Stomach (tissue), 8 donors: ENCODE measurements at regions not wholly inside any gene's neighbourhood (a gene's known extent, or its start where the extent isn't known, plus 50 kb on each side); places are given as distances from the start of the nearest gene placed in this dataset.

Experiments
- DNase-seq, 2 donors: peaks; one replicate each; pipeline versions ENCODE4 v3.0.0 to v3.0.0-alpha.2; 2013 to 2019
- H3K27ac ChIP-seq, 5 donors: fragments of 200-600 bp in 4 of 5; sonication (generic) in 4 of 5; one replicate each; pipeline ENCODE4 v1.5.1; 2013 to 2019; ENCODE audit warnings: mild to moderate bottlenecking in 1 of 5, moderate library complexity in 1 of 5
- H3K27me3 ChIP-seq, 3 donors: fragments of 200-600 bp; sonication (generic); one replicate each; pipeline ENCODE4 v1.5.1; 2017 to 2019; ENCODE audit warnings: mixed run types in 1 of 3
- H3K36me3 ChIP-seq, 4 donors: fragments of 200-600 bp; sonication (generic); 1 replicate in 3 of 4; 2 replicates in 1 of 4; pipeline ENCODE4 v1.5.1; 2016 to 2019
- H3K4me1 ChIP-seq, 4 donors: fragments of 200-600 bp; sonication (generic); one replicate each; pipeline ENCODE4 v1.5.1; 2016 to 2019
- H3K4me3 ChIP-seq, 4 donors: fragments of 200-600 bp; sonication (generic) in 3 of 4; one replicate each; pipeline ENCODE4 v1.5.1; 2016 to 2019; ENCODE audit warnings: mild to moderate bottlenecking in 1 of 4
- H3K9me3 ChIP-seq, 4 donors: fragments of 200-600 bp; sonication (generic); one replicate each; pipeline ENCODE4 v1.5.1; 2016 to 2019
- CTCF ChIP-seq, 7 experiments: fragments of 450-650 bp in 4 of 7; fragments of 200-600 bp in 3 of 7; sonication (generic) in 3 of 7; IDR thresholded peaks; one replicate each; pipeline ENCODE4 v1.5.1; 2016 to 2019; ENCODE audit warnings: antibody characterized with exemption in 7 of 7, control low read depth in 2 of 7, mild to moderate bottlenecking in 1 of 7
- EP300 ChIP-seq: sonication (generic); formaldehyde crosslinking; IDR thresholded peaks from one replicate; pipeline ENCODE4 v1.6.1; 2017; ENCODE audit warnings: antibody characterized with exemption
- POLR2A ChIP-seq, 4 donors: fragments of 450-650 bp; IDR thresholded peaks; one replicate each; pipeline ENCODE4 v1.6.1; 2016; ENCODE audit warnings: antibody characterized with exemption in 4 of 4, control low read depth in 2 of 4, mild to moderate bottlenecking in 1 of 4, moderate library complexity in 1 of 4
- POLR2AphosphoS5 ChIP-seq, 3 donors: sonication (generic); formaldehyde crosslinking; IDR thresholded peaks; one replicate each; pipeline ENCODE4 v1.6.1; 2016; ENCODE audit warnings: antibody characterized with exemption in 3 of 3
- WGBS, 5 donors: extraction: QIAGEN DNeasy Blood & Tissue Kit in 3 of 5; methylation state at CpG; one replicate each; pipeline versions ENCODE4 v1.1.5 to v1.1.7; 2013 to 2018; 5-methylcytosine and 5-hydroxymethylcytosine counted together
- intact Hi-C: fragments of 100-400 bp; cut with DNase I; formaldehyde crosslinking; loops from one replicate; pipeline ENCODE4 v1.15.1; 2023; ENCODE audit warnings: low total_unique reads
- donor health status: healthy with polysubstance abuse.
- donor health status: Bipolar disorder and iron deficiency.
- donor health status: healthy.

- Histone ChIP-seq H3K36me3 (no peaks in the 10 kb centered on the region), H3K27ac (no peak overlapping the region), H3K27me3 (no peaks in the 10 kb centered on the region), H3K4me3 (no peak overlapping the region), H3K9me3 (no peaks in the 10 kb centered on the region), H3K4me1 (peaks cover 0 to 4% (median 0%) of the 10 kb centered on the region in 4 donors)
- TF ChIP-seq POLR2A (IDR thresholded peaks at IDR 0.05): no peak
- no peak for TF ChIP-seq CTCF (IDR thresholded peaks at IDR 0.05)
- TF ChIP-seq EP300: no peak
- no peak for TF ChIP-seq POLR2AphosphoS5 (IDR thresholded peaks at IDR 0.05)
- WGBS, 5 donors: 85 to 92% (median 88%) methylated on average over 5 to 15 of the region's 15 CpGs
- peak in 1 of 2 donors; percentile 19 for DNase-seq
- intact Hi-C loops: no loop called here
Measured at GRCh38 chr6:170062209-170062914, 228.5 kb downstream of the DLL1 start.

GRCh38 chr6:170058878-170059485 is 231.9 kb downstream of the DLL1 start:
- Histone ChIP-seq H3K27me3 (peaks cover 0 to 11% (median 0%) of the 10 kb centered on the region in 3 donors), H3K27ac (no peak overlapping the region), H3K4me3 (no peak overlapping the region), H3K36me3 (no peaks in the 10 kb centered on the region), H3K4me1 (no peaks in the 10 kb centered on the region), H3K9me3 (no peaks in the 10 kb centered on the region)
- TF ChIP-seq CTCF (IDR thresholded peaks at IDR 0.05): no peak
- no peak for TF ChIP-seq POLR2A (IDR thresholded peaks at IDR 0.05)
- no peak for TF ChIP-seq POLR2AphosphoS5 (IDR thresholded peaks at IDR 0.05)
- TF ChIP-seq EP300: no peak
- DNase-seq: peak in 1 of 2 donors; percentile 16
- WGBS, 5 donors: 90 to 97% (median 94%) methylated on average over 22 of the region's 22 CpGs
- intact Hi-C loops: no loop called here

- H3K27ac ChIP-seq: no peak overlapping the region
- H3K27me3 ChIP-seq: peaks cover 0 to 11% (median 0%) of the 10 kb centered on the region in 3 donors
- H3K36me3 ChIP-seq: no peaks in the 10 kb centered on the region
- DNase-seq: peak in 1 of 2 donors; percentile 23
- H3K4me3 ChIP-seq: no peak overlapping the region
- no peaks in the 10 kb centered on the region for H3K9me3 ChIP-seq
- WGBS, 5 donors: 70 to 89% (median 77%) methylated on average over 31 to 40 of the region's 40 CpGs
- TF ChIP-seq POLR2A (IDR thresholded peaks at IDR 0.05) (no peak), EP300 (no peak), CTCF (IDR thresholded peaks at IDR 0.05) (no peak), POLR2AphosphoS5 (IDR thresholded peaks at IDR 0.05) (no peak)
- intact Hi-C loops: no loop called here
- no peaks in the 10 kb centered on the region for H3K4me1 ChIP-seq
Measured at GRCh38 chr6:170057961-170058877, 232.7 kb downstream of the DLL1 start.

GRCh38 chr6:170057034-170057734 is 233.7 kb downstream of the DLL1 start:
- intact Hi-C loops: no loop called here
- no peaks in the 10 kb centered on the region for H3K4me1 ChIP-seq
- H3K27ac ChIP-seq: no peak overlapping the region
- DNase-seq: peak in 1 of 2 donors; percentile 15
- TF ChIP-seq POLR2AphosphoS5 (IDR thresholded peaks at IDR 0.05) (no peak), EP300 (no peak), POLR2A (IDR thresholded peaks at IDR 0.05) (no peak), CTCF (IDR thresholded peaks at IDR 0.05) (no peak)
- H3K9me3 ChIP-seq: no peaks in the 10 kb centered on the region
- WGBS, 5 donors: 78 to 85% (median 83%) methylated on average over 15 to 16 of the region's 16 CpGs
- no peak overlapping the region for H3K4me3 ChIP-seq
- no peaks in the 10 kb centered on the region for H3K36me3 ChIP-seq
- H3K27me3 ChIP-seq: peaks cover 0 to 11% (median 0%) of the 10 kb centered on the region in 3 donors
